Keratinocyte (primary cell): ENCODE measurements at regions not wholly inside any gene's neighbourhood (a gene's known extent, or its start where the extent isn't known, plus 50 kb on each side); places are given as distances from the start of the nearest gene placed in this dataset.

Experiments used
- CTCF ChIP-seq, 3 experiments: IDR thresholded peaks in 1 of 3; conservative IDR thresholded peaks in 1 of 3; optimal IDR thresholded peaks in 1 of 3; 2 replicates in 2 of 3; 3 replicates in 1 of 3; pipeline versions ENCODE3 to v1.5.1; 2011; ENCODE audit warnings: low read length in 3 of 3, mild to moderate bottlenecking in 3 of 3, moderate library complexity in 2 of 3, control low read depth in 1 of 3, inconsistent platforms in 1 of 3; ENCODE audit not compliant: insufficient read depth in 2 of 3; ENCODE audit errors: extremely low read depth in 1 of 3
- EZH2 ChIP-seq: IDR thresholded peaks from one replicate; pipeline ENCODE4 v1.6.1; 2012; ENCODE audit warnings: inconsistent platforms, mild to moderate bottlenecking, low read length, moderate library complexity

DNA sequence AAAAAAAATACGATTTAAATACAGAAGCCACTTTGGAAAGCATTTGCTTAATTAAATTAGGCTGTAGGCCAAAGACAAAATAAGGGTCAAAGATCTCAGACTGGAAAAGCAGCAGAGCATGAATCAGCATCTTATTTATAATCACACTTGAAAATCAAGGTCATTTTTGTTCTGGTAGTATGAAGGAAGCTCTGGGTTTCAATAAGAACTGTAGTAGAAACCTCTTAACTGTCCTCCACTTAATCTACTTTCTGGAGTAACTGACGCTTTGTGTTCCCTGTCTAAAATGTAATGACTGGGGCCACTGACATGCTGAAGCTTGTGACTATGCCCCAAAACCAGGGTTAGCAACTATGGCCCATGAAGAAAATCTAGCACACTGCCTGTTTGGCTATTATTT lies 450.7 kb upstream of the ZP4 start:
- TF ChIP-seq CTCF (optimal IDR thresholded peaks at IDR 0.05 in 1 of 3, IDR thresholded peaks at IDR 0.05 in 1 of 3, conservative IDR thresholded peaks at IDR 0.05 in 1 of 3; ENCODE audit: extremely low read depth in 1 of 3, insufficient read depth in 2 of 3, low read length in 3 of 3) (no peak), EZH2 (no peak)
